GM18870 (cell line): ENCODE measurements at regions not wholly inside any gene's neighbourhood (a gene's known extent, or its start where the extent isn't known, plus 50 kb on each side); places are given as distances from the start of the nearest gene placed in this dataset.
"Not testable (repeated sequence)": the region's sequence is repeated elsewhere in the genome, so short reads cannot be mapped to it uniquely, and the experiment has no call there.

Experiments used
- ATAC-seq: cut with Tn5 transposase; IDR thresholded peaks from one replicate; pipeline ENCODE4 v1.9.1; 2021; ENCODE audit warnings: moderate library complexity; ENCODE audit not compliant: unreplicated experiment

GRCh38 chr4:12016729-12017128 is 588.0 kb upstream of the HS3ST1 start:
- ATAC-seq, result no peak

GRCh38 chr4:12005471-12005870 is 576.8 kb upstream of the HS3ST1 start:
- ATAC-seq, result no peak

GRCh38 chr4:11996581-11996980 is 567.9 kb upstream of the HS3ST1 start:
- ATAC-seq, result not testable (repeated sequence)

- ATAC-seq, result no peak
These were observed 548.1 kb upstream of the HS3ST1 start for GRCh38 chr4:11976726-11977263.

GRCh38 chr4:11973270-11973669 is 544.6 kb upstream of the HS3ST1 start:
- ATAC-seq, result no peak

- ATAC-seq, result no peak
These were observed 542.1 kb upstream of the HS3ST1 start for GRCh38 chr4:11970754-11971153.

GRCh38 chr4:11966782-11967181 is 538.1 kb upstream of the HS3ST1 start:
- no peak for ATAC-seq

- no peak for ATAC-seq
These were observed 525.4 kb upstream of the HS3ST1 start for GRCh38 chr4:11954093-11954492.

GRCh38 chr4:11949355-11949754 is 520.7 kb upstream of the HS3ST1 start:
- no peak for ATAC-seq

GRCh38 chr4:11947629-11948028 is 518.9 kb upstream of the HS3ST1 start:
- ATAC-seq, result not testable (repeated sequence)

GRCh38 chr4:11937941-11938340 is 509.2 kb upstream of the HS3ST1 start:
- no peak for ATAC-seq

GRCh38 chr4:11931266-11931820 is 502.6 kb upstream of the HS3ST1 start:
- ATAC-seq, result no peak

GRCh38 chr4:11929080-11929479 is 500.4 kb upstream of the HS3ST1 start:
- no peak for ATAC-seq

- ATAC-seq, result no peak
These were observed 490.6 kb upstream of the HS3ST1 start for GRCh38 chr4:11919316-11919715.

- no peak for ATAC-seq
These were observed 485.7 kb upstream of the HS3ST1 start for GRCh38 chr4:11914406-11914805.

- no peak for ATAC-seq
These were observed 484.2 kb upstream of the HS3ST1 start for GRCh38 chr4:11912886-11913285.

GRCh38 chr4:11910812-11911211 is 482.1 kb upstream of the HS3ST1 start:
- no peak for ATAC-seq

GRCh38 chr4:11908712-11909111 is 480.0 kb upstream of the HS3ST1 start:
- no peak for ATAC-seq

GRCh38 chr4:11908205-11908604 is 479.5 kb upstream of the HS3ST1 start:
- ATAC-seq, result no peak

GRCh38 chr4:11904846-11905739 is 476.4 kb upstream of the HS3ST1 start:
- no peak for ATAC-seq

GRCh38 chr4:11904117-11904535 is 475.4 kb upstream of the HS3ST1 start:
- ATAC-seq, result no peak

- no peak for ATAC-seq
These were observed 472.4 kb upstream of the HS3ST1 start for GRCh38 chr4:11901089-11901488.
